Urinary bladder (tissue), 3 donors: ENCODE measurements at regions not wholly inside any gene's neighbourhood (a gene's known extent, or its start where the extent isn't known, plus 50 kb on each side); places are given as distances from the start of the nearest gene placed in this dataset.
"Not testable (repeated sequence)": the region's sequence is repeated elsewhere in the genome, so short reads cannot be mapped to it uniquely, and the experiment has no call there.

Experiments used
- DNase-seq: peaks from one replicate; pipeline ENCODE4 v3.0.0-alpha.2; 2015; ENCODE audit errors: extremely low spot score
- H3K27ac ChIP-seq: one replicate; pipeline ENCODE4 v1.5.1; 2013; ENCODE audit warnings: low read depth, mild to moderate bottlenecking, moderate library complexity
- H3K36me3 ChIP-seq: one replicate; pipeline ENCODE4 v1.6.1; 2013; ENCODE audit warnings: mild to moderate bottlenecking, moderate library complexity; ENCODE audit not compliant: insufficient read depth
- H3K4me1 ChIP-seq: one replicate; pipeline ENCODE4 v1.6.1; 2013; ENCODE audit warnings: mild to moderate bottlenecking, moderate library complexity; ENCODE audit not compliant: insufficient read depth
- H3K4me3 ChIP-seq: one replicate; pipeline ENCODE4 v1.5.1; 2013; ENCODE audit warnings: low read depth, low read length
- WGBS: extraction: QIAGEN DNeasy Blood & Tissue Kit; methylation state at CpG from one replicate; pipeline ENCODE4 v1.1.7; 2013; 5-methylcytosine and 5-hydroxymethylcytosine counted together
- donor health status: healthy with polysubstance abuse.
- donor health status: healthy.

GRCh38 chr3:180743813-180744590 lies 64.7 kb upstream of the CCDC39 start:
- no peak overlapping the region for H3K4me3 ChIP-seq
- H3K36me3 ChIP-seq: no peaks in the 10 kb centered on the region
- DNase-seq: no peak
- H3K4me1 ChIP-seq: no peaks in the 10 kb centered on the region
- H3K27ac ChIP-seq: no peak overlapping the region
- 48% methylated on average over 18 of the region's 18 CpGs for WGBS

GRCh38 chr3:180747805-180748361 lies 68.6 kb upstream of the CCDC39 start:
- 47% methylated on average over 1 of the region's 1 CpG for WGBS
- Histone ChIP-seq H3K4me1 (no peaks in the 10 kb centered on the region), H3K27ac (no peak overlapping the region), H3K4me3 (no peak overlapping the region), H3K36me3 (no peaks in the 10 kb centered on the region)
- no peak for DNase-seq

- 56% methylated on average over 3 of the region's 3 CpGs for WGBS
- Histone ChIP-seq H3K36me3 (no peaks in the 10 kb centered on the region), H3K27ac (no peak overlapping the region), H3K4me1 (no peaks in the 10 kb centered on the region), H3K4me3 (no peak overlapping the region)
- no peak for DNase-seq
Measured at GRCh38 chr3:180749322-180749721, 70.0 kb upstream of the CCDC39 start.

GRCh38 chr3:180749796-180750195 lies 70.5 kb upstream of the CCDC39 start:
- no peak for DNase-seq
- no peaks in the 10 kb centered on the region for H3K36me3 ChIP-seq
- no peaks in the 10 kb centered on the region for H3K4me1 ChIP-seq
- H3K4me3 ChIP-seq: no peak overlapping the region
- no peak overlapping the region for H3K27ac ChIP-seq

GRCh38 chr3:180755556-180755955 lies 76.3 kb upstream of the CCDC39 start:
- no peak overlapping the region for H3K4me3 ChIP-seq
- no peak for DNase-seq
- no peaks in the 10 kb centered on the region for H3K4me1 ChIP-seq
- H3K27ac ChIP-seq: no peak overlapping the region
- WGBS: 51% methylated on average over 2 of the region's 2 CpGs
- H3K36me3 ChIP-seq: no peaks in the 10 kb centered on the region

GRCh38 chr3:180762866-180763265 lies 83.6 kb upstream of the CCDC39 start:
- no peaks in the 10 kb centered on the region for H3K36me3 ChIP-seq
- DNase-seq: no peak
- 64% methylated on average over 4 of the region's 4 CpGs for WGBS
- H3K4me1 ChIP-seq: no peaks in the 10 kb centered on the region
- no peak overlapping the region for H3K4me3 ChIP-seq
- no peak overlapping the region for H3K27ac ChIP-seq

- no peak overlapping the region for H3K27ac ChIP-seq
- no peak overlapping the region for H3K4me3 ChIP-seq
- no peaks in the 10 kb centered on the region for H3K36me3 ChIP-seq
- 84% methylated on average over 1 of the region's 1 CpG for WGBS
- DNase-seq: no peak
- H3K4me1 ChIP-seq: no peaks in the 10 kb centered on the region
Measured at GRCh38 chr3:180764481-180764880, 85.2 kb upstream of the CCDC39 start.

- no peak overlapping the region for H3K4me3 ChIP-seq
- no peaks in the 10 kb centered on the region for H3K36me3 ChIP-seq
- H3K27ac ChIP-seq: no peak overlapping the region
- DNase-seq: no peak
- H3K4me1 ChIP-seq: no peaks in the 10 kb centered on the region
- WGBS: 81% methylated on average over 1 of the region's 1 CpG
Measured at GRCh38 chr3:180770639-180771038, 91.3 kb upstream of the CCDC39 start.

GRCh38 chr3:180776433-180776832 lies 97.1 kb upstream of the CCDC39 start:
- no peak overlapping the region for H3K4me3 ChIP-seq
- no peaks in the 10 kb centered on the region for H3K36me3 ChIP-seq
- DNase-seq: no peak
- no peak overlapping the region for H3K27ac ChIP-seq
- 85% methylated on average over 4 of the region's 4 CpGs for WGBS
- H3K4me1 ChIP-seq: no peaks in the 10 kb centered on the region

GRCh38 chr3:180782195-180782984 lies 103.1 kb upstream of the CCDC39 start:
- H3K27ac ChIP-seq: no peak overlapping the region
- H3K36me3 ChIP-seq: no peaks in the 10 kb centered on the region
- WGBS: 89% methylated on average over 1 of the region's 1 CpG
- no peak for DNase-seq
- H3K4me3 ChIP-seq: no peak overlapping the region
- no peaks in the 10 kb centered on the region for H3K4me1 ChIP-seq

- not testable (repeated sequence) for H3K27ac ChIP-seq, H3K4me1 ChIP-seq, DNase-seq, H3K36me3 ChIP-seq, H3K4me3 ChIP-seq
- WGBS: 59% methylated on average over 3 of the region's 3 CpGs
Measured at GRCh38 chr3:180786227-180786626, 106.9 kb upstream of the CCDC39 start.

- Histone ChIP-seq H3K27ac (no peak overlapping the region), H3K4me1 (no peaks in the 10 kb centered on the region), H3K4me3 (no peak overlapping the region), H3K36me3 (no peaks in the 10 kb centered on the region)
- DNase-seq: no peak
- WGBS: 25% methylated on average over 2 of the region's 2 CpGs
Measured at GRCh38 chr3:180789774-180790173, 110.5 kb upstream of the CCDC39 start.

GRCh38 chr3:180798197-180798596 lies 114.3 kb upstream of the FXR1 start:
- 59% methylated on average over 4 of the region's 4 CpGs for WGBS
- Histone ChIP-seq H3K4me3 (no peak overlapping the region), H3K36me3 (no peaks in the 10 kb centered on the region), H3K27ac (no peak overlapping the region), H3K4me1 (no peaks in the 10 kb centered on the region)
- no peak for DNase-seq

GRCh38 chr3:180802837-180803236 lies 109.6 kb upstream of the FXR1 start:
- Histone ChIP-seq H3K4me1 (no peaks in the 10 kb centered on the region), H3K4me3 (no peak overlapping the region), H3K36me3 (no peaks in the 10 kb centered on the region), H3K27ac (no peak overlapping the region)
- no peak for DNase-seq
